Spleen (tissue), 7 donors: ENCODE measurements at regions not wholly inside any gene's neighbourhood (a gene's known extent, or its start where the extent isn't known, plus 50 kb on each side); places are given as distances from the start of the nearest gene placed in this dataset.

Experiments
- POLR2A ChIP-seq, 3 donors: fragments of 450-650 bp; IDR thresholded peaks; one replicate each; pipeline ENCODE4 v1.5.1; 2017; ENCODE audit warnings: antibody characterized with exemption in 3 of 3, mild to moderate bottlenecking in 1 of 3
- POLR2AphosphoS5 ChIP-seq, 3 donors: sonication (generic); formaldehyde crosslinking; IDR thresholded peaks; one replicate each; pipeline ENCODE4 v1.5.1; 2017; ENCODE audit warnings: antibody characterized with exemption in 3 of 3
- TF ChIP-seq, protein P1 (sequence below), 11 experiments: fragments of 200-600 bp in 7 of 11; fragments of 450-650 bp in 4 of 11; sonication (generic) in 4 of 11; IDR thresholded peaks in 8 of 11; conservative IDR thresholded peaks in 3 of 11; 1 replicate in 7 of 11; 2 replicates in 4 of 11; pipeline versions ENCODE4 v1.4.0 to v1.8.0; 2016 to 2021; ENCODE audit warnings: antibody characterized with exemption in 11 of 11, inconsistent platforms in 4 of 11, mild to moderate bottlenecking in 1 of 11
- donor health status: DM: no; HTN: no; CAD: no; lungs with moderate emphysema.
- donor health status: DM: no; HTN: no; CAD: no.
- donor health status: DM: no; HTN: no; CAD: no.

DNA sequence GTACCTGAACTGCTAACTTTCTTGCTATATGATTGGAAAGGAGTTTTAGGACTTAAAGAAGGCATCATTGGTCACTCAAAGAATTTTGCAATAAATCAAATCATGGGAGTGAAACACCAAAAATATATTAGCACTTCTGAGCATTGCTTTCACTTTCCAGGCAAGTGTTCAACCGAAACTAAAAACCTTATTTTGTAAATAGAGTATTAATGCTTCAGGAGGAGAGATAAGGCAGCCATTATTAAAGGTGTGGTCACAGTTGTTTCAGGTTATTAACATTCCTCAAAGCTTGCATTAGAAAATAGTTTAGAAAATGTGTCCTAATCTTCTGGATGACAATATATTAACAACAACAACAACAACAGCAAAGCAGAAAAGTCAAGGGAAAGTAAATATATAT, 92.3 kb upstream of the TLL1 start:
- TF ChIP-seq, protein P1, sequence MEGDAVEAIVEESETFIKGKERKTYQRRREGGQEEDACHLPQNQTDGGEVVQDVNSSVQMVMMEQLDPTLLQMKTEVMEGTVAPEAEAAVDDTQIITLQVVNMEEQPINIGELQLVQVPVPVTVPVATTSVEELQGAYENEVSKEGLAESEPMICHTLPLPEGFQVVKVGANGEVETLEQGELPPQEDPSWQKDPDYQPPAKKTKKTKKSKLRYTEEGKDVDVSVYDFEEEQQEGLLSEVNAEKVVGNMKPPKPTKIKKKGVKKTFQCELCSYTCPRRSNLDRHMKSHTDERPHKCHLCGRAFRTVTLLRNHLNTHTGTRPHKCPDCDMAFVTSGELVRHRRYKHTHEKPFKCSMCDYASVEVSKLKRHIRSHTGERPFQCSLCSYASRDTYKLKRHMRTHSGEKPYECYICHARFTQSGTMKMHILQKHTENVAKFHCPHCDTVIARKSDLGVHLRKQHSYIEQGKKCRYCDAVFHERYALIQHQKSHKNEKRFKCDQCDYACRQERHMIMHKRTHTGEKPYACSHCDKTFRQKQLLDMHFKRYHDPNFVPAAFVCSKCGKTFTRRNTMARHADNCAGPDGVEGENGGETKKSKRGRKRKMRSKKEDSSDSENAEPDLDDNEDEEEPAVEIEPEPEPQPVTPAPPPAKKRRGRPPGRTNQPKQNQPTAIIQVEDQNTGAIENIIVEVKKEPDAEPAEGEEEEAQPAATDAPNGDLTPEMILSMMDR (IDR thresholded peaks at IDR 0.05 in 8 of 11, conservative IDR thresholded peaks at IDR 0.05 in 3 of 11), result no peak
- TF ChIP-seq POLR2A (IDR thresholded peaks at IDR 0.05) (no peak), POLR2AphosphoS5 (IDR thresholded peaks at IDR 0.05) (no peak)
